ENCODE measurements at regions not wholly inside any gene's neighbourhood (a gene's known extent, or its start where the extent isn't known, plus 50 kb on each side); places are given as distances from the start of the nearest gene placed in this dataset.

DNA sequence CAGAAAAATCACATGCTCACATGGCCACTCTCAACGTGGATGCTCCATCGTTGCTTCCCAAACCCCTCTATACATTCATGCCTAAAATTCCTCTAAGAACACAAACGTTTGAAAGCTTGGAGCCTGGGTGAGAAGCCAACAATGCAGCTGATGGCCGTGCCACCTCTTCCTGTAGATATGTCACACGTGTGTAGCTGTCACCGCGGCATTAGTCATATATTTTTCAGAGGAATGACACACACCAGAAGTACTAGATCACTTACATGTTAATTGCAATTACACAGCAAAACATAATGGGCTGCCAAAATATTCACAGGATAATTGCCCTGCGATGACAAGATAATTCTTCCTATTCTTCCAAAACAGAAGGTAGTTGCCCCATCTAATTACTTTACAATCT is 112.7 kb upstream of the BACE2 start:
- TF ChIP-seq POLR2A (IDR thresholded peaks at IDR 0.05), result no peak
- TF ChIP-seq, protein P1, sequence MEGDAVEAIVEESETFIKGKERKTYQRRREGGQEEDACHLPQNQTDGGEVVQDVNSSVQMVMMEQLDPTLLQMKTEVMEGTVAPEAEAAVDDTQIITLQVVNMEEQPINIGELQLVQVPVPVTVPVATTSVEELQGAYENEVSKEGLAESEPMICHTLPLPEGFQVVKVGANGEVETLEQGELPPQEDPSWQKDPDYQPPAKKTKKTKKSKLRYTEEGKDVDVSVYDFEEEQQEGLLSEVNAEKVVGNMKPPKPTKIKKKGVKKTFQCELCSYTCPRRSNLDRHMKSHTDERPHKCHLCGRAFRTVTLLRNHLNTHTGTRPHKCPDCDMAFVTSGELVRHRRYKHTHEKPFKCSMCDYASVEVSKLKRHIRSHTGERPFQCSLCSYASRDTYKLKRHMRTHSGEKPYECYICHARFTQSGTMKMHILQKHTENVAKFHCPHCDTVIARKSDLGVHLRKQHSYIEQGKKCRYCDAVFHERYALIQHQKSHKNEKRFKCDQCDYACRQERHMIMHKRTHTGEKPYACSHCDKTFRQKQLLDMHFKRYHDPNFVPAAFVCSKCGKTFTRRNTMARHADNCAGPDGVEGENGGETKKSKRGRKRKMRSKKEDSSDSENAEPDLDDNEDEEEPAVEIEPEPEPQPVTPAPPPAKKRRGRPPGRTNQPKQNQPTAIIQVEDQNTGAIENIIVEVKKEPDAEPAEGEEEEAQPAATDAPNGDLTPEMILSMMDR (IDR thresholded peaks at IDR 0.05), result no peak
